OCI-LY7 (cell line): ENCODE measurements at regions not wholly inside any gene's neighbourhood (a gene's known extent, or its start where the extent isn't known, plus 50 kb on each side); places are given as distances from the start of the nearest gene placed in this dataset.

Experiments used
- BruUV-seq: library from RNA; stranded (reverse); fragments of 400-500 nt; replicated peaks from 2 replicates; lab custom pipeline; 2021; lab: Mats Ljungman, UMichigan
- CTCF ChIA-PET: fragments of 300-600 bp; sonication (Branson Sonifier 250); formaldehyde crosslinking; loops from one replicate; lab custom pipeline; 2022; ENCODE audit warnings: antibody characterized with exemption; ENCODE audit not compliant: unreplicated experiment; lab: Charles Lee
- POLR2A ChIA-PET: fragments of 300-600 bp; sonication (Branson Sonifier 250); formaldehyde crosslinking; loops from one replicate; lab custom pipeline; 2022; ENCODE audit warnings: antibody characterized with exemption; lab: Charles Lee
- DNase-seq: peaks from one replicate; pipeline ENCODE4 v3.0.0-alpha.2; 2015; ENCODE audit warnings: low spot score
- H2AFZ ChIP-seq: fragments of 200-600 bp; sonication (generic), shearing (Covaris generic); 2 replicates; pipeline ENCODE4 v1.6.1; 2014; ENCODE audit warnings: mild to moderate bottlenecking, antibody characterized with exemption, low read length, moderate library complexity
- H3K27ac ChIP-seq: fragments of 200-600 bp; sonication (generic); 2 replicates; pipeline ENCODE4 v1.5.1; 2014; ENCODE audit warnings: mixed run types, low read depth, mild to moderate bottlenecking, moderate library complexity, low read length, inconsistent platforms; ENCODE audit not compliant: poor library complexity, severe bottlenecking
- H3K36me3 ChIP-seq: fragments of 200-600 bp; sonication (generic); 2 replicates; pipeline ENCODE4 v1.6.1; 2014; ENCODE audit warnings: mild to moderate bottlenecking, antibody characterized with exemption, low read length, moderate library complexity, mixed read lengths; ENCODE audit not compliant: insufficient read depth
- H3K4me1 ChIP-seq: fragments of 200-600 bp; sonication (generic); 2 replicates; pipeline ENCODE4 v1.5.1; 2014; ENCODE audit warnings: mild to moderate bottlenecking, low read length; ENCODE audit not compliant: insufficient read depth, poor library complexity, severe bottlenecking
- H3K4me2 ChIP-seq: fragments of 200-600 bp; sonication (generic); 2 replicates; pipeline ENCODE4 v1.6.1; 2014; ENCODE audit warnings: mild to moderate bottlenecking, low read length
- H3K4me3 ChIP-seq: fragments of 200-600 bp; sonication (generic); 2 replicates; pipeline ENCODE4 v1.5.1; 2014; ENCODE audit warnings: mild to moderate bottlenecking, low read depth, low read length; ENCODE audit not compliant: poor library complexity, severe bottlenecking
- H3K79me2 ChIP-seq: fragments of 200-600 bp; sonication (generic); 2 replicates; pipeline ENCODE4 v1.6.1; 2016; ENCODE audit warnings: low read depth, mild to moderate bottlenecking, low read length, moderate library complexity, mixed read lengths; ENCODE audit not compliant: insufficient read depth
- H3K9me2 ChIP-seq: fragments of 200-600 bp; sonication (generic); 2 replicates; pipeline ENCODE4 v1.6.1; 2016; ENCODE audit warnings: mild to moderate bottlenecking, low read length, mixed read lengths; ENCODE audit not compliant: insufficient read depth
- H3K9me3 ChIP-seq: fragments of 200-600 bp; sonication (generic); 2 replicates; pipeline ENCODE4 v1.6.1; 2014; ENCODE audit warnings: mild to moderate bottlenecking, mixed run types, low read length, mixed read lengths
- H4K20me1 ChIP-seq: fragments of 200-600 bp; sonication (generic); 2 replicates; pipeline ENCODE4 v1.6.1; 2014; ENCODE audit warnings: mild to moderate bottlenecking, antibody characterized with exemption, low read length, moderate library complexity, mixed read lengths; ENCODE audit not compliant: insufficient read depth
- EZH2phosphoT487 ChIP-seq: fragments of 200-600 bp; sonication (generic); IDR thresholded peaks from 2 replicates; pipeline ENCODE4 v1.6.1; 2018; ENCODE audit warnings: low read depth, borderline replicate concordance, mild to moderate bottlenecking, mixed run types, antibody characterized with exemption, low read length, moderate library complexity, mixed read lengths
- intact Hi-C: fragments of 100-400 bp; cut with micrococcal nuclease; formaldehyde crosslinking; loops from one replicate; pipeline ENCODE4 v1.10.0; 2022; ENCODE audit not compliant: unreplicated experiment
- TF ChIP-seq, protein P1 (sequence below): fragments of 200-600 bp; sonication (generic); conservative IDR thresholded peaks from 2 replicates; pipeline ENCODE4 v1.5.1; 2014; ENCODE audit warnings: mild to moderate bottlenecking, antibody characterized with exemption, low read length, moderate library complexity, mixed read lengths

DNA sequence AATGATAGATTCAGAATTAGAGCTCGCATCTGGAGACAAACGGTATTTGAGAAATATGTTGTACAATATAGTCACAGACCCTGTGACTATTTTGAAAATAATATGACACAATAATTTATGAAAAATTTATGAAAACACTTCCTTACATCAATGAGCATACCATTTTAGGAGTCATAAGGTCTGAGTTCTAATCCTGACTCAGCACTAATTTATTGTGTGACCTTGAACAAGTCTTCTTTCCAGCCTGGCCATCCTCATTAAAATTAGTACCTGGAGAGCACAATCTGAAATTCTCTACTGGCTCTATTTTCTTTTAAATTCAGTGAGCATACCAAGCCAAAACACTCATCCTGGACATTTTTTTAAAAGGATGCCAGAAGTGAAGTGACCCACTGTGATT lies 622.3 kb downstream of the SMARCA1 start:
- ChIA-PET CTCF (no interaction called here), POLR2A (no interaction called here)
- Histone ChIP-seq H3K9me3 (no peaks in the 10 kb centered on the region), H3K4me1 (no peaks in the 10 kb centered on the region), H3K36me3 (no peaks in the 10 kb centered on the region), H3K4me3 (no peak overlapping the region), H3K9me2 (no peaks in the 10 kb centered on the region), H3K4me2 (no peak overlapping the region), H2AFZ (no peak overlapping the region), H3K79me2 (no peaks in the 10 kb centered on the region), H3K27ac (no peak overlapping the region), H4K20me1 (no peaks in the 10 kb centered on the region)
- BruUV-seq, result no TSS peak
- no peak for DNase-seq
- no peak for TF ChIP-seq EZH2phosphoT487
- TF ChIP-seq, protein P1, sequence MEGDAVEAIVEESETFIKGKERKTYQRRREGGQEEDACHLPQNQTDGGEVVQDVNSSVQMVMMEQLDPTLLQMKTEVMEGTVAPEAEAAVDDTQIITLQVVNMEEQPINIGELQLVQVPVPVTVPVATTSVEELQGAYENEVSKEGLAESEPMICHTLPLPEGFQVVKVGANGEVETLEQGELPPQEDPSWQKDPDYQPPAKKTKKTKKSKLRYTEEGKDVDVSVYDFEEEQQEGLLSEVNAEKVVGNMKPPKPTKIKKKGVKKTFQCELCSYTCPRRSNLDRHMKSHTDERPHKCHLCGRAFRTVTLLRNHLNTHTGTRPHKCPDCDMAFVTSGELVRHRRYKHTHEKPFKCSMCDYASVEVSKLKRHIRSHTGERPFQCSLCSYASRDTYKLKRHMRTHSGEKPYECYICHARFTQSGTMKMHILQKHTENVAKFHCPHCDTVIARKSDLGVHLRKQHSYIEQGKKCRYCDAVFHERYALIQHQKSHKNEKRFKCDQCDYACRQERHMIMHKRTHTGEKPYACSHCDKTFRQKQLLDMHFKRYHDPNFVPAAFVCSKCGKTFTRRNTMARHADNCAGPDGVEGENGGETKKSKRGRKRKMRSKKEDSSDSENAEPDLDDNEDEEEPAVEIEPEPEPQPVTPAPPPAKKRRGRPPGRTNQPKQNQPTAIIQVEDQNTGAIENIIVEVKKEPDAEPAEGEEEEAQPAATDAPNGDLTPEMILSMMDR, result no peak
- intact Hi-C loops, result no loop called here

DNA sequence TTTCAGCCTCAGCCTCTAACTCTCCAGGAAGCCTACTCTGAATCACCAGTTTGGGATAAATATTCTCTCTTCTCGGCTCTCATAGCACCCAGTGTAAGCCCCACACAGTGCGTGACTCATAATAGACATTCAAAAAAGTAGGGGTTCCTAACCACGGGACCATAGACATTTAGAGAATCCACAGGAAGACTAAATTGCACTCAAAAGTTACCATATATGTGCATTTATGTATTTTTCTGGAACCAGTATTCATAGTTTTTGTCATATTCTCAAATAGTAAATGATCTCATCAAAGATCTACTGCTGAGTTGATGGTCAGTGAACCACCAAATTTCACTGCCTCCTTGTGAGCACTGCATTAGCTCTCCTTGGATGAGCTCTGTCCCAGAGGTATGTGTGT lies 625.7 kb downstream of the SMARCA1 start:
- intact Hi-C loops, result no loop called here
- H3K4me1 ChIP-seq, result no peaks in the 10 kb centered on the region
- CTCF ChIA-PET, result no interaction called here
- no peak overlapping the region for H3K4me2 ChIP-seq
- no peaks in the 10 kb centered on the region for H3K9me2 ChIP-seq
- no peaks in the 10 kb centered on the region for H3K9me3 ChIP-seq
- no peaks in the 10 kb centered on the region for H3K36me3 ChIP-seq
- POLR2A ChIA-PET, result interaction anchor here (0.5 kb wide), 1 partner anchor 68 kb away, joined by 4 read pairs; no protein-coding TSS in a partner anchor
- DNase-seq, result no peak
- no peak overlapping the region for H3K27ac ChIP-seq
- no peaks in the 10 kb centered on the region for H4K20me1 ChIP-seq
- BruUV-seq, result no TSS peak
- H3K79me2 ChIP-seq, result no peaks in the 10 kb centered on the region
- TF ChIP-seq, protein P1, result no peak
- TF ChIP-seq EZH2phosphoT487, result no peak
- H2AFZ ChIP-seq, result no peak overlapping the region
- no peak overlapping the region for H3K4me3 ChIP-seq

DNA sequence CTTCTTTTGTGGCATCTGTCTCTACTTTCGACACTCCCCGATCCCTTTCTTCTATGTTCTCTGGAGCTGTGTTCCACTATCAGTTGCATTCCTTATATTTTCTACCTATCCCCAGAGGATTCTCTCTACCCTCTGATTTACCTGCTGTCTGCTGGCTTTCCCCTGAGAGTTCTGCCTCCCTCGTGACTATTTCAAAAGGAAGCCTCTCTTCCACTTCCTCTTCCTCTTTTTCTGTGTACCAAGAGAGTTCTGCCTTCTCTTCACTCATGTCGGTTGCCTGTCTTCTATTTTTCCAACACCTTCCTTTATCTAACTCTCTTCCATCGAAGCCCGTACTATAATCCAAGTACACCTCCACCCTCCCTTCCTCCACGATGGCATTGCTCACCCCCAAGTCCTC lies 631.7 kb downstream of the SMARCA1 start:
- Histone ChIP-seq H3K9me3 (no peaks in the 10 kb centered on the region), H3K36me3 (no peaks in the 10 kb centered on the region), H3K4me2 (no peak overlapping the region), H2AFZ (no peak overlapping the region), H3K4me3 (no peak overlapping the region), H3K27ac (no peak overlapping the region), H3K79me2 (no peaks in the 10 kb centered on the region), H3K4me1 (no peaks in the 10 kb centered on the region), H4K20me1 (no peaks in the 10 kb centered on the region), H3K9me2 (no peaks in the 10 kb centered on the region)
- intact Hi-C loops, result no loop called here
- POLR2A ChIA-PET, result no interaction called here
- BruUV-seq, result no TSS peak
- CTCF ChIA-PET, result no interaction called here
- peak; percentile 3 for DNase-seq
- TF ChIP-seq, protein P1, result no peak
- no peak for TF ChIP-seq EZH2phosphoT487
